SKM-1 (cell line): ENCODE measurements at regions not wholly inside any gene's neighbourhood (a gene's known extent, or its start where the extent isn't known, plus 50 kb on each side); places are given as distances from the start of the nearest gene placed in this dataset.
"Not testable (repeated sequence)": the region's sequence is repeated elsewhere in the genome, so short reads cannot be mapped to it uniquely, and the experiment has no call there.

Experiments used
- DNase-seq: peaks from one replicate; lab custom pipeline; 2025; ENCODE audit not compliant: unreplicated experiment; lab: John Stamatoyannopoulos, UW

DNA sequence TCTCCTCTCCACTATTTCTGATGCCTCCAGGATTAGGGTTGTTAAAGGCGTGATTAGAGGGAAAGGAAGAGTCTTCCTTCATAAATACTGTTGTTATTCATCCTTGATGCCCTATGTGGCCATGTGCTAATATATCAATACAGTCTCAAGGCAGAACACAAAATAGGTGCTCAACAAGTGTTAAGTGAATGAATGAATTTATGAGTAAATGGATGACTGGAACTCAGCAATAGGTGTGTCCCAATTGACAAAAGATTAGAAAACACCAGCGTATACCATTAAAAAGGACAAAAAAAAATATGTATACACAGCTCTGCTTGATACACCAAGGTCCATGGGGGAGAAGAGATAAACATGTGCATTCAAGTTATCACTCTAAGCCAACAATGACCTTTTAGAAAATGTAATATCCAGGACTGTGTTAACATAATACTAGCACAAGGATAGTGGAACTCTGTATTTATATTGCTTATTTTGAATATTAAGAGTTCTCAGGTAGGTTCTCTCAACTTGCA is 171.2 kb upstream of the MYLIP start:
- no peak for DNase-seq

DNA sequence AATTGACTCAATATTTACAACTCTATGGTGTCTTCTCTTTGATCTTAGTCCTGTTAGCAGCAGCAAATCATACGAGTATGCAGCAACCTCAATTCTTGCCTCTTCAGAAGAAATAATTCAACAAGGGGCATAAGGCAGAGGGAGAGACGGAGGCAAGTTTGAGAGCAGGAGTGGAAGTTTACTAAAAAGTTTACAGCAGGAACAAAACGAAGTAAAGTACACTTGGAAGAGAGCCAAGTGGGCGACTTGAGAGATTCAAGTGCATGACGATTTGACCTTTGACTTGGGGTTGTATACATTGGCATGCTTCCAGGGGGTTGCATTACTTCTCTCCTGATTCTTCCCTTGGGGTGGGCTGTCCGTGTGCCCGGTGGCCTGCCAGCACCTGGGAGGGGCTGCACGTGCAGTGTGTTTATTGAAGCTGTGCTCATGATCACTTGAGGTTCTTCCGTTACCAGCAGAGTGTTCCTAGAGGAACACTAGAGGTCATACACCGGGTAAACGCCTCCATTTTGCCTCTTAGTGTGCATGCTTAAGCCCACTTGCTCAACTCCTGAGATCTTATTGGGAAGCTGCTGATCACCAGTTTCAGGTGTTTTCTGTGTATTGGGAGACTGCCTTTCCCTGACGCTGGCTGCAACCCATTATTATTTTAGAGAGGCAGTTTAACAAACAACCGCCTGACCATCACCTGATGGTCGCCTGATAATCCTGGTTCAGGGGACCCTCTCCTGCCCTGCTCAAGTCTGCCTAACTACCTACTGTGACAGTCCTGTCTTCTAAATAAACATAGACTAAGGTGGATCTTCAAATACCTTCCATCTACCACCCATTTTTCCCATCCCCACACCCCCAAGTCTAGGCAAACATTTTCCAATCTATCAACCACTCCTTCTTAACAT is 172.4 kb upstream of the MYLIP start:
- no peak for DNase-seq

DNA sequence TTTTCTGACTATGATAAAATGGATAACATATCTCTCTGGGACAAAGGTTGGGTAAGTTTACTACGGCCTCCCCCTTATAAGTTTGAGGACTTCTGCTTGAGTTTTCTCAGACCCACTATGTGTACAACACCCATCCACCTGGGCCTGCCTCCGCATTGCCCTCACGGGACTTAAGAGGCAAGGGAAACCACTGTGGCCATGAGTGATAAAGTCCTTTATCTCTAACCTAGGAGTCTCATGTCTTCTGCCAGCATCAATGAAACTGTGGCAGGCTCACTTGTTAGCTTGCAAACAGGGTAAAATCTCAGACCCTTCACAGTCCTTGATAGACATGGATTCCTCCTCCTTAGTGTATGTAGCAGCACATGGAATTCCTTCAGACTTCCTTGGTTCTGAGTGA is 173.4 kb upstream of the MYLIP start:
- no peak for DNase-seq

DNA sequence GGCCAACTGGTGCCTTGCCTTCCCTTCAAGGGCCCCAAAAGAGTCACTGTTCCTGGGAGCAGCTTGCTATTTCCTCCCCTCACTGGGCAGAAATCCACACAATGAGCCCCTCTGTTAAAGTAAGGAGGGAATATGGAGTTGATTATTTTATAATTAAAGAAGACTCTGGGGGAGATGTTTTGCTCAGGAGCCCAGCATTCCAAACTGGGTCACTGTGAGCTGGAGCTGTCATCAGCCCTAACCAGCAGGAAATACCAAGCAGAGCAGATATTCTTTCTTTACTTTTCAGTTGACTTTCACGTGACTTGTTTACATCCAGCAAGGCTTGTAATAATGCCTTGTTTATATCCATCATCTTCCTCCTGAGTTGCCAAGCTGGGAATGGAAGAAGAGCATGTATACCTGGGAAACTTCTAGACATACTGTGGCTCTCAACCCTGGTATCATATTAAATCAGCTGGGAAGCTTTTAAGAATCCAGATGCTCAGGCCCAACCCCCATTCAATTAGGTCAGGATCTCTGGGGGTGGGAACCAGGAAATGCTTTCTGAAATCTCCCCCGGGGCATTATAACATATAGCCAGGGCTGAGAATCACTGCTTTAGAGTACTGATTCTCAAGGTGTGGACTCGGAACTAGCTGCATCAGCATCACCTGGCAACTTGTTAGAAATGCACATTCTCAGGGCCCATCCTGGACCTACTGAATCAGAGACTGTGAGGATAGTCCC is 175.6 kb upstream of the MYLIP start:
- DNase-seq: no peak

DNA sequence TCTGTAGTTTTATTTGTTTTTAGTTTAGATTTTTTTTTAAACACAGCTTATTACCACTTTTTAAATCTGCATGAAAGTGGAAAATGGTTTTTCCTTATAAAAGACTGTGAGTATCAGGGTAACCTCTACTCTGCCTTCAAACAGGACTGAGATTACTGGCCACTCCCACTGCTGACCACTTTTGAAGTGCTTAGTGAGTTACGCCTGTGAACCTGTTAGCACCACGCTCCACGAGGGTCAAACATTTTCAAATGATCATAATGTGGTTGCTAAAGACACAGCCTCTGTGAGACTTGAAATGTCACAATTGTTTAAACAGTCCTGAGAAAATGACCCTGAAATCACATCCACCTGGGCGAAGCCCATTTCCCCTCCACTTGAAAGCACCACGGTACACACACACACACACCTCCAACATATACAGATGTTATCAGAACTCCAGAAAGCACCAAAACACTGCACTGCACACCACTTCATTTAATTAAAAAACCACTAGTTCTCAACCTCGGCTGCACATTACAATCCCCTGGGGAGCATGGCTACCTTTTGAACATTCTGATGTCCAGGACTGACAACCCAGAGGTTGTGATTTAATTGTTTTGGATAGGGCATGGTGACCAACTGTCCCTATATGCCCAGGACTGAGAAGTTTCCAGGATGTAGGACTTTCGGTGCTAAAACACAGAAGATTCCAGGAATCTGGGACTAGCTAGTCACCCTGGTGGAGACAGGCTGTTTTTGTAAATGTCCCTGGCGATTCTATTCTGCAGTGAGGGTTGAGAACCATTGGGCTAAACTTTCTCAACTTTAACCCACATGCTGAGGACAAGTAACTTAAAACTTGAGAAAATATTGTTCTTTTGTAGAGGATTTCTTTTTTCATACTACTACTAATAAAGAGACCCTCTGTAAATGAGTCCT is 176.4 kb upstream of the MYLIP start:
- no peak for DNase-seq

DNA sequence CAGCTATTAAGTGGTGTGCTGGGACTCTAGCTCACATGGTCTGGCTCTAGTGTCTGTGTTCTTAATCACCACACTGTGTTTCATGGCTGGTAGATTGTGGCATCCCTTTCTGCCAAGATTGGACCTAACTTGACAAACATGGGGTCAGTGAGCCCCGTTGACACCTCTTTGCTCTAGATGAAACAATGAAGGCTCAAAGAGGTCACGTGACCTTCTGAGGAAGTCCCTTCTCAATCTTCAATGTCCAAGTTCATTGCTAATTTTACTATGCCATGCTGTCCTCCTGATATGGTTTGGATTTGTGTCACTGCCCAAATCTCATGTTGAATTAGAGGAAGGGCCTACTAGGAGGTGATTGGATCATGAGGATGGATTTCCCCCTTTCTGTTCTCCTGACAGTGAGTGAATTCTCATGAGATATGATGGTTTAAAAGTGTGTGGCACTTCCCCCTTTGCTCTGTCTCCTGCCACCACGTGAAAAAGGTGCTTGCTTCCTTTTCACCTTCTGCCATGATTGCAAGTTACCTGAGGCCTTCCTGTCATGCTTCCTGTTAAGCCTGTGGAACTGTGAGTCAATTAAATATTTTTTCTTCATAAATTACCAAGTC is 177.8 kb upstream of the MYLIP start:
- no peak for DNase-seq

DNA sequence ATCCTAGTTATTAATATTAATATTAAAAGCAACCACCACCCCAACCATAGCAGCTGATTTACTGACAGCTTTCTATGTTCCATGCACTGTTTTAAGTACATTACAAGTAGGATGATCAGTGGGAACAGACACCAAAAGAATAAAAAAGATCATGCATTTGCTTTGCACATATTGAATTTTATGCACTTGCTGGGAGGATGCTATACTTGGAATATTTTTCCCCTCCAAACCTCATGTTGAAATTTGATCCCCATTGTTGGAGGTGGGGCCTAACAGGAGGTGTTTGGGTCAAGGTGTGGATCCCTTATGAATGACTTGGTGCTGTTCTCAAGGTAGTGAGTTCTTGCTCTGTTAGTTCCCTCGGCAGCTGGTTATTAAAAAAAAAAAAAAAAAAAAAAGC is 178.9 kb upstream of the MYLIP start:
- no peak for DNase-seq

DNA sequence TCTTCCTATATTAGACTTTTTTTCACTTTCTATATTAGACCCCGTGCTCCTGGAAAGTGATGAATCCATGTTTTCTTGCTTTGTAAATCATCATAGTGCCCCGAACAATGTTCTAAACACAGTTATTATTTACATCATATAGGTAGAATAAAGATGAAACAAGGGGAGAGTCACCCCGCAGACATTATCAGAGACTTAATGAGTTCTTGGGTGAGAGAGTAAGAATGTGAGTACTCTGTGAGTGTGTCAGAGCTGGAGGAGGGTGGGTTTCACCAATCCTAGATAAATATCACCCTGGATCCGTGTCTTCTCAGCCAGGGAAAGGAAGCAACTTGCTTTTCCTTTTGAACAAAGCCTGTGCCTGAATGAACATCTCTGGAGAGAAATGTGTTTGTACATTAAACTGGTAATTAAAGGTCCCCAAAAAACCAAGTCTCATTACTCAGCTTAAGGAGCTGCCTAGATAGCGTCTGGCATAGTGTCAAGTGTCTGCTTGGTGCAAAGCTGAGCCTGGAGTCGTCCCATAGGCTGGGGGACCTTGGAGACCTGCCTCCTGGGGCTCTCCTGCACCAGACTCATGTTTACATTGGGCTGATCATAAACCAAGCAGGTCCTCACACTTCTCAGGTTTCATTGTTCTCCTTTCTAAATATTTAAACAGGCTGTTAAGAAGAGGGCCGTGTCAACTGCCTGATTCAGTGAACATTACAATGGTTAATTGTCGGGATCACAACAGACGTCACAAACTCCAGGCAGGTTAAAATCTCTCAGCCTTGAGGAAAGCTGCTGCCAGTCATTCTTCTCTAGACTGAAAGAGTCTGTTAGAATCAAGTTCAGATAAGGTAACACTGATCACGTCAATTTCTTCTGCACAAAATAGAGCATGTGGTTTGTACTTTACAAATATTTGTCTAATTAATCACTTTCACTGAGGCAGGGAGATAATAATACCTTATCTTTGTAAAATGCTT is 179.7 kb upstream of the MYLIP start:
- no peak for DNase-seq

DNA sequence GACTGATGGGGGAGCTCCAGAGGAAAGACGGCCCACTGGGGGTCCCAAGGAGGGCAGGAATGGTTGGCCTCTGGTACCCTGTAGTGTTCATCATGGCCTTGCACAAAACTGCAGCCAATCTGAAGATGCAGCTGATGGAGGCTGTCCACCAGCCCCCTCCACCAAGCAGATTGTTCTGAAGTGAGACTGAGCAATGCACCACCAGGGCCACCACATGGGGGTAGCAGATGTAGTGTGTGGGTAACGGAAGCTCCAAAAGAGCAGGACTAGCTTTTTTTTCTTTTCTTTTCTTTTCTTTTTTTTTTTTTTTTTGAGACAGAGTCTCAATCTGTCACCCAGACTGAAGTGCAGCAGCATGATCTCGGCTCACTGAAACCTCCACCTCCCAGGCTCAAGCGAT is 181.0 kb upstream of the MYLIP start:
- DNase-seq: no peak

DNA sequence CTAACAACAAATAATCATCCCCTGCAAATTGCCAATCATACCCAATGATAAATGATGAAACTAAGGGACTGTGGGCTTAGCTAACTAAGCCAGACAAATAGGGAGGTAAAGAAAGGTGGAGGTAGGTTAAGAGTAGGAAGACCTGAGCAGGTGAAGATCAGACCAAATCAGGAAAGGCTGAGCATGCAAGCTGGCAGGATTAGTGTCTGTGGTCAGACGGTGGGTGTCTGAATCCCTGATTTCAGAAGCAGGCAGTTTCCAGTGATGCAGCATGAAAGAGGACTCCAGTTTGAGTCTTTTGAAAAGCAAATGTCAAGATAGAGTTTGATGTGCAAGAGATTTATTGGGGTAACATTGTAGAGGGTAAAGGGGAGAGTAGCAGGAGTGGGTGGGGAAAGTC is 181.4 kb upstream of the MYLIP start:
- DNase-seq: no peak

DNA sequence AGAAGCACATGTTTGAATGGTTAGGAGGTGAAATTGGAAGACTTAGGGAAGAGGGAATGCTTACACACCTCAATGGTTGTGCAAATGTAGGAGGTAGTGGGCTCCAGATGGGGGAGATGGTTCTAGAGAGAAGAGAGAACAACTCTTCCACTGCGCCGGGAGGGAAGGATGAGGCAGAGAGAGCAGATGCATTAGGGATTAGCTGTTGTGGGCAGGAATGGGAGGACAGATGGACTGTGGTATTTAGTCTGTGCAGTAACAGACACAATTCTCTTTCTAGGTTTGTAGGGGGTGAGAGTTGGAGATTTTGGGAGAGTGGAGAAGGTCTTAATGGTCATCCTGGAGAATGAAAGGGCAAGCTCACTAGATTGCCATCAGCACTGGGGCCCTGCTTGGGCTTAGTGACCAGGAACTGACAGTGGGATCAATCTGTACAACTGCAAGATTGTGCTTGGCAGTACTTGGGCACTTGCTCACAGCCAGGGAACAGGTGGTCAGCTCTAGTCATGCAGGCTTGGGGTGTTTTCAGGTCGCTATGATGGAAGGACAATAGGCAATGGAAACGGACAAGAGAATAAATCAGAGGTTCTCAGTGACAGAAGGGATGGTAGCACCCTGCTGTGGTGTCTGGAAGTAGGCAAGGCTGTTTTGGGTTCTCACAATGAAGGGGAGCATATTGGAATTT is 182.0 kb upstream of the MYLIP start:
- DNase-seq: no peak

DNA sequence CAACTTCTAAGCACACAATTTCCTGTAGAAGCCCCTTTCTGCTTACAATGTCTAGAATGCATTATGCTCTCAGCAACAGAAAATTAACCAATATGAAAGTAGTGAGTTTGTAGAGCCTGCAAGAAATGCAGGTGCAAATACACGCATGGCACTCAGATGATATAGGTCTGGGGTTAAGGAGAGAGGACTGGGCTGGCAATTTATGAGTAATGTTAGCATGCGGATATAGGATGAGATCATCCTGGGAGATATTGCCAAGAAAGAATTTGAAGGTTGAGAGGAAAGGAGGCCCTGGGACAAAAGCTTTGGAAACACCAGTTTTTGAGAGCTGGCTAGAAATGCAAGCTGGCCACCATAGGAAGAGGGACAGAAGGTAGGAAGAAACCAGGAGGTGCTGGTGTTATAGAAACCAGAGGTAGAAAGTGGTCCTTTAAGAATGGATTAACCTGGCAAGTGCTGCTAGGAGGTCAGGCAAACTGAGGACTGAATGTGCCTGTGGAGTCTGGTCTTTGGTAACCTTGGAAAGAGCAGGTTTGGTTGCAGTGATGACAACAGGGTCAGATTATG is 183.2 kb upstream of the MYLIP start:
- no peak for DNase-seq

DNA sequence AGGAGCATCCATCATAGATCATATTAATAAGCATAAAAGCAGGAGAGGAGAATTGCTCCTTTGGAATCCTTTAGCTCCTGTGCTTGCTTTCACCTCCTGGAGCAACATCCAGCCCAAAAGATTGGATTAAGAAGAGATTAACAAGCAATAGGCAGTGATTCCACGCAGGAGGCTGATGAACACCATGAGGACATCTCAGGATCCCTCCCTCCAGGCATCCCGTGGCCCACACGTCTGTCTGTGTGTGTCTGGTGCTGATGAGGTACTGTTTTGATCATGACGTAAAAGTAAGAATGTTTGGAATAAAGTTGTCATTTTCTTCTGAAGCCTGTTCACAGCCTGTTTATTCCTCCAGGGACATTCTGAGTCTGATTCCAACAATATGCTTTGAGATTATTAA is 185.5 kb upstream of the MYLIP start:
- no peak for DNase-seq

DNA sequence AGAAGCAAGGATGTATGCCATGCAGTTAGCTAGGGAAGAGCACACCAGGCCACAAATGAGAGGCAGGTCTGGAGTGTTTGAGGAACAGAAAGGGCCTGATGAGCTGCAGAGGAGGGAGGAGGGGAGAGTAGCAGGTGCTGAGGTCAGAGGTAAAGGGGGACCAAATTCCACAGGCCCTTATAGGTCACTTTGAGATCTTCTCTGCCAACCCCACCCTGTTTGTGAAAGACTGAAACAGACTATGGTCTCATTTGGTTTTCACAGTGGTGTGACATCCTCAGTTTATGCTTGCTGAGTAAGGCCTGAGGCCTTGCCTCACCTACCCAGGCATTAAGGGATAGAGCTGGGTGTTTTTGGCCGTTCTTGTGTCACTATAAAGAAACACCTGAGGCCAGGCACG is 187.7 kb upstream of the MYLIP start:
- DNase-seq: no peak

DNA sequence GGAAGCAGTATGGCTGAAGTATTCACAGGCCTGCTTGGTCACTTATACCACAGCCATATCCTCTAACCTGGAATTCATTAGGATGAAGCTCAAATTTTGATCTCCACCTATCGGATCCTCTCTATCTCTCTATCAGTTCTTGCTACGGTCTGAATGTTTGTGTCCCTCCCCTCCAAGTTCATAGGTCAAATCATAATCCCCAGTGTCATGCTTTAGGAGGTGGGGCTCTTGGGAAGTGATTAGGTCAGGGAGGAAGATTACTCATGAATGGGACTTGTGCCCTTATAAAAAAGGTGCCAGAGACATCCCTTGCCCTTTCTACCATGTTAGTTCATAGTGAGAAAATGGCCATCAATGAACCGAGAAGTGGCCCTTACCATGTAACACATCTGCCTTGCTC is 190.8 kb upstream of the MYLIP start:
- DNase-seq: no peak

DNA sequence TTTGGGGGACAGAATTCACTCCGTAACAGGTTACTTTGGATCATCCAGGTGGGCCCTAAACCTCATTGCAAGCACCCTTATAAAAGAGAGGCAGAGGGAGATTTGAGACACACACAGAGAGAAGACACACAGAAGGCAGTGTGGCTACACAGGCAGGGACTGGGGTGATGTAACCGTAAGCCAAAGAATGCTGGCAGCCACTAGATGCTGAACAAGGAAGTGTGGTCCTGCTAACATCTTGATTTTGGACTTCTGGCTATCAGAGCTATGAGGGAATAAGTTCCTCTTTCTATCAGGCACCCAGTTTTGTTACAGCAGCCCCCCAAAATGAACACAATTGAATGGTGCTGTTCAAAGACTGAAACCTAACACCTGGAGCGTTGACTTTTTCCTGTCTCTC is 191.3 kb upstream of the MYLIP start:
- peak; percentile 33 for DNase-seq

DNA sequence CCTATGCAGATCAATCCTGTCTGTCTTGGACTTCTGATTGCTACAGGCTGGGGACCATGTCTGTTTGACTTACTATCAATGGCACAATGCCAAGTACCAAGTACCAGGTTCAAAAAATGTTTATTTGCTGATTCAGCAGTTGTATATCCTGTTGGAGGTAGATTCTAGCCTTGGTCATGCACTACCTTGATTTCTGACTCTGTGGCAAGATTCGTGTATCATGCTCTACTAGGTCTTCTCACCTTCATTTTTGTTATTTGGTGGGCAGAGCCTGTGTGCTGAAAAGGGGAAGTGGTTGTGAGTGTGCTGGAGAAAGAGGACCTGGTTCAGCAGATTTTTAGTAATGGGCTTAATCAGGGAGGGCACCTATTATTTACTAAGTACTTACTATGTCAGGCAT is 192.4 kb upstream of the MYLIP start:
- peak; percentile 64 for DNase-seq

DNA sequence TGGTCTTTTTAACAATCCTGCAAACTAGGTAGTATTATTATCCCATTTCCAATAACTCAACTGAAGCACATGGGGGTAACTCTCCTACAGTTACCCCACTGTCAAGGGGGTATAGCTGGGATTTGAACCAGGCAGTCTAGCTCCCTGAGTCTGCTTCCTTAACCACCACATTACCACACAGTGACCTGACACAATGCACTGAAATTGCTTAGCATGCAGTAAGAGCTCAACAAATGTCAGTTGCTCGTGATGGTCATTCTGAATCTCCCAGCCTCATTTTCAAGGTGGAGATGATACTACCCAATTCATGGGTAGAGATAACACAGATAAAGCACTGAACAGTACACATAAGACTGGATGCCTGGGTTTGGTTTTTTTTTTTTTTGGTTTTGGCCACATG is 193.2 kb upstream of the MYLIP start:
- DNase-seq: no peak

DNA sequence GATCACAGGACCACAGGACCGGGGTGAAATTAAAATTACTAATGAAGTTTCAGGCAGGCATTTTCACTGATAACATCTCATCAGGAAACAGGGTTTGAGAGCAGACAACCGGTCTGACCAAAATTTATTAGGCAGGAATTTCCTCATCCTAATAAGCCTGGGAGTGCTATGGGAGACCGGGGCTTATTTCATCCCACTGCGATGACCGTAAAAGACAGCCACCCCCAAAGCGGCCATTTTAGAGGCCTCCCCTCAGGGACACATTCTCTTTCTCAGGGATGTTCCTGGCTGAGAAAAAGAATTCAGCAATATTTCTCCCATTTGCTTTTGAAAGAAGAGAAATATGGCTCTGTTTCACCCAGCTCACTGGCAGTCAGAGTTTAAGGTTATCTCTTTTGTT is 197.2 kb upstream of the MYLIP start:
- DNase-seq: not testable (repeated sequence)
